ENCODE measurements at regions not wholly inside any gene's neighbourhood (a gene's known extent, or its start where the extent isn't known, plus 50 kb on each side); places are given as distances from the start of the nearest gene placed in this dataset.

- DNase-seq (ENCODE audit: insufficient read length, low spot score) (no peak), FAIRE-seq (no peak)
- TF ChIP-seq, protein P1, sequence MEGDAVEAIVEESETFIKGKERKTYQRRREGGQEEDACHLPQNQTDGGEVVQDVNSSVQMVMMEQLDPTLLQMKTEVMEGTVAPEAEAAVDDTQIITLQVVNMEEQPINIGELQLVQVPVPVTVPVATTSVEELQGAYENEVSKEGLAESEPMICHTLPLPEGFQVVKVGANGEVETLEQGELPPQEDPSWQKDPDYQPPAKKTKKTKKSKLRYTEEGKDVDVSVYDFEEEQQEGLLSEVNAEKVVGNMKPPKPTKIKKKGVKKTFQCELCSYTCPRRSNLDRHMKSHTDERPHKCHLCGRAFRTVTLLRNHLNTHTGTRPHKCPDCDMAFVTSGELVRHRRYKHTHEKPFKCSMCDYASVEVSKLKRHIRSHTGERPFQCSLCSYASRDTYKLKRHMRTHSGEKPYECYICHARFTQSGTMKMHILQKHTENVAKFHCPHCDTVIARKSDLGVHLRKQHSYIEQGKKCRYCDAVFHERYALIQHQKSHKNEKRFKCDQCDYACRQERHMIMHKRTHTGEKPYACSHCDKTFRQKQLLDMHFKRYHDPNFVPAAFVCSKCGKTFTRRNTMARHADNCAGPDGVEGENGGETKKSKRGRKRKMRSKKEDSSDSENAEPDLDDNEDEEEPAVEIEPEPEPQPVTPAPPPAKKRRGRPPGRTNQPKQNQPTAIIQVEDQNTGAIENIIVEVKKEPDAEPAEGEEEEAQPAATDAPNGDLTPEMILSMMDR (IDR thresholded peaks at IDR 0.05; ENCODE audit: insufficient read depth, missing control alignments): no peak
These were observed 256.3 kb downstream of the BRD1 start for GRCh38 chr22:49571326-49571725.

DNA sequence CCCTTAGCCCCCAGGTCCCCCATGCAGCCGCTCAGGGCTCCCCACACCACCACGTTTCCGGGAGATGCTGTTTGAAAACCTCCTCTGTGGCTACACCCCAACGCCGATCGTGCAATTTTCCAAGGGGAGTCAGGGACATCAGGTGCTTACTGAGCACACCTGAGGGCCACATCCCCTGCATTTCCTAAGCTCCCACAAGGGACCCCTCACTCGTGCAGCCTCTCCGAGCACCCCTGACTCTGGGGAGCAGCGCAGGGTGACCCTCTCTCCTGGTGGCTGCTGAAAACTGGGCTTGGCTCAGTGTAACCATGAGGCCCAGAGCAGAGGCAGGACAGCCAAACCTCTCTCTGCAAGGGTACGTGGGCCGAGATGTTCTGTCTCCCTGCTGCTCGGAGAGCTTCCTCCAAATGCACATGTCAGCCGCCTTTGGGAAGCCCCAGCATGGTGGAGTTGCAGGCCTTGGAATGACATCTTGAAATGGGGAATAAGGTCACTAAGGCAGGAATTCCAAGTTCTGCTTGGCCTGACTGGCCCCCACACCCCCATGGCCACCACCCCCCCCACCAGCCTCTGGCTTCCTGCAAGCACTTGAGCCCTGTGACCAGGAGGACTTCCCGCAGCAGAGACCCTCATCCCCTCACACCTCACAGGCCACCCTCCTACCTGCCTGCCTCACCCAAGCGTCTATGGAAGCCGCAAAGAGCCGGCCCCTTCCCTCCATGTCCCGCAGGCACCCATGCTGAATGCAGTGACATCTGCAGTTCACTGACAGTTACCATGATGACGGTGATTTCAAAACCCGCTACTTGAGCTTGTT lies 257.4 kb downstream of the BRD1 start:
- no peak for DNase-seq (ENCODE audit: insufficient read length, low spot score)
- FAIRE-seq: no peak
- TF ChIP-seq, protein P1 (IDR thresholded peaks at IDR 0.05; ENCODE audit: insufficient read depth, missing control alignments): no peak

DNA sequence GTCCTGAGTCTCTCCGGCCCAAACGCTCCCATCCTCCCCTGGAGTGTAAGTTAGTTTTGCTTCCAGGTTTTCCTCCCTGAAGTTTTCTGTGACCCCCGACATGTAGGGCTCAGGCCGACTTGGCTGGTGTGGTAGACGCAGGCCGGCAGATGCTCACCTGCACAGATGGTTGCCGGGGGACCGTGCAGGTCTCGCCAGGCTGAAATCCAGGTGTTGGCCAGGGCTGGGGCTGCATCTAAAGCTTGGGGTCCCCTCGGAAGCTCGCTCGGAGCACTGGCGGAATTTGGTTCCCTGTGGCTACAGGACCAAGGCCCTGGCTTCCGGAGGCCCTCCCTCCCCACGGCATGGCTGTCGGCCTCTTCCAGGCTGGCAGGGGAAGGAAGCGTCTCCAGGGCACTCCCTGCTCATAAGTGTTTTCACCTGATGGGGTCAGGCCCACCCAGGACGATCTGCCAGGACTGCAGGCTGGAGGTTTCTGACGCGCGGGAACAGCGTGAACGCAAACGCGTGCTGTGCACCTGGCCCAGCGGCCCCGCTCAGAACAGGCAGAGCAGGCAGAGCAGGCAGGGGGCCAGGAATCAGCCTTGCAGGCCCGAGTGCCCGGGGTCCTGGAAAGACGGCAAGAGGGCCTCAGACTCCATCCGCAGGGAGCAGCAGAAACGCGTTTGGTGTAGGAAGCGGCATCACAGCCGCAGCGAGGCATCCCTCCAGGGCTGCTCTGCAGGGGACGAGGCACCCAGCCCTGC lies 258.2 kb downstream of the BRD1 start:
- TF ChIP-seq, protein P1 (IDR thresholded peaks at IDR 0.05; ENCODE audit: insufficient read depth, missing control alignments): no peak
- FAIRE-seq (no peak), DNase-seq (ENCODE audit: insufficient read length, low spot score) (no peak)

- DNase-seq (ENCODE audit: insufficient read length, low spot score) (no peak), FAIRE-seq (no peak)
- TF ChIP-seq, protein P1 (IDR thresholded peaks at IDR 0.05; ENCODE audit: insufficient read depth, missing control alignments): no peak
These were observed 258.9 kb downstream of the BRD1 start for GRCh38 chr22:49568751-49569285.

DNA sequence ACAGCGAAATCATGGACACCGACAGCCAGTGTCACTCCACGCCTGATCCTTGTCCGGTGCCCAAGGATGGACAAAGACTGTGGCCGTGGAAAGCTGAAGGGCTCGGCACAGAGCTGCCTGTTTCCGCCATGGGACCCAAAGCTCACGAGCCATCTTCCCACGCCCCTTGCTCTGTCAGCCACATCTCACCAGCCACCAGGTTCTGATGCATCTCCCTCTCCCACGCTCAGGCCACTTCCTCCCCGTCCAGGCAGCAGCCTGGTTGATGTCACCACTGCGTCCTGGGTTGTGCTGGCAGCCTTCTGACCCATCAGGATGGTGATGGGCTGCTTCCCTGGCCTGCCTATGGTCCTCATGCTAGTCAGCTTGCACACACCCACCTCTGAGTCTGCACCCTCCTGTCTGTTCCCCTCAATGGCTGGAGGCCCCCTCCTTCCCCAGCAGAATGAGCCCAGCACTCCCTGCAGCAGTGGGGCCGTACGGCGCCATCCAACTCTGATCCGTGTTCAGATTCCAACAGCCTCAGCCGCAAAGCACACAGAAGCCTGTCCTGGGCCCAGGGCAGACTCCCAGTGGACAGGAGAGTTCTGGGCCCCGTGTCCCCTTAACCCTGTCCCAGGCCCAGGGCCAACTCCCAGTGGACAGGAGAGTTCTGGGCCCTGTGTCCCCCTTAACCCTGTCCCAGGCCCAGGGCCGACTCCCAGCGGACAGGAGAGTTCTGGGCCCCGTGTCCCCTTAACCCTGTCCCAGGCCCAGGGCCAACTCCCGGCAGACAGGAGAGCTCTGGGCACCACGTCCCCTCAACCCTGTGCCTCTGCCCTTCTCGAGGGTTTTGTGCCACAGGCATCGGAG lies 259.5 kb downstream of the BRD1 start:
- DNase-seq (ENCODE audit: insufficient read length, low spot score) (no peak), FAIRE-seq (no peak)
- TF ChIP-seq, protein P1 (IDR thresholded peaks at IDR 0.05; ENCODE audit: insufficient read depth, missing control alignments): no peak

GRCh38 chr22:49566693-49567092 lies 261.0 kb downstream of the BRD1 start:
- DNase-seq (ENCODE audit: insufficient read length, low spot score): no peak
- TF ChIP-seq, protein P1 (IDR thresholded peaks at IDR 0.05; ENCODE audit: insufficient read depth, missing control alignments): no peak
- FAIRE-seq: no peak

Measured in D721Med (cell line).